ENCODE measurements at regions not wholly inside any gene's neighbourhood (a gene's known extent, or its start where the extent isn't known, plus 50 kb on each side); places are given as distances from the start of the nearest gene placed in this dataset.
"Not testable (repeated sequence)": the region's sequence is repeated elsewhere in the genome, so short reads cannot be mapped to it uniquely, and the experiment has no call there.

DNA sequence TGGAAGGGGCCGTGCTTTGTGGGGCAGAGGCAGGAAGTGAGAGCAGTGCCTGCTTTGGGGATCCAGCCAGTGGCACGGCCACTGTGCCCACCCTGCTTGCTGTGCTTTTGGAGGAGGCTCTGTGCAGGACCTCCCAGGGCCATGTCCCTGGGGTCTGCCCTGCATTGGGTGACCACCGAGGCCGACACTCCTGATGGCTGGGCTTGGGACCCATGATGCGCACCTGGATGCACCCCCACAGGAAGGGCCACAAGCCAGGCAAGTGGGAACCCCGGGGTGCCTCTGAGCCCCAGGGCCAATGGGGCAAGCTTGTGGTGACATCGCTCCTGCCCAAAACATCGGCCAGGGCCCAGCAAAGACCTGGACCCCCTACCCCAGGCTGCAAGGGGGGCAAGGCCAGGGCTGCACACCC lies 738.6 kb upstream of the GJE1 start:
- no peak for DNase-seq (ENCODE audit: low read depth)

DNA sequence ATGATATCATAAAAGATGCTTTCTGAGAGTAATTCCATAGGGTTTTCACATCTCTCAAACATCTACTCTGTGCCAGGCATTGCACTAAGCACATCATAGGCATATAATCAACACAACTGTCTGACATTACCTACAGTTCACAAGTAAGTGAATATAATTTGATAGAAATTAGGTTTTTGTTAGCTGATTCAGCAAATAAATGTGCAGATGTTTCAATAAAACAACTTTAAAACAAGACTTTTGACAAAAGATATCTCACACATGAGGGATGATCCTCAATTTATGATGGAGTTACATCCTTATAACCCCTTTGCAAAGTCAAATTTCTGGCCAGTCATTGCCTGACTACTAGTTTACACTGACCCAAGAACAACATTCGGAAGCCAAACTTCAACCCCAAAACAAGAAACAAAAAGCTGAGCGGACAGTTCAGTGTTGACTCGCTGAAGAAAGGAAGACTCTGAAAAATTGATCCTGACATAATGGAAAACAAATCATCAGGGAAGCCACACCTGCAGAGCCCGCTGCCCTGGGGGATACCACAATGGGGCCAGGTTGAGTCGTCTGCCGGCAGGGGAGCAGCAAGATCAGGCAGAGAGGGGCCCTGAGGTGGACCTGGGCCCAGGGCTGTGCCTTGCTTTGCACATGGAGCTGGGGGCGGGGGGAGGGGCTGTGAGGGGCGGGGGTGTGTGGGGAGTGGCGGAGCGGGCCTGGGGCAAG lies 739.2 kb upstream of the GJE1 start:
- no peak for DNase-seq (ENCODE audit: low read depth)

DNA sequence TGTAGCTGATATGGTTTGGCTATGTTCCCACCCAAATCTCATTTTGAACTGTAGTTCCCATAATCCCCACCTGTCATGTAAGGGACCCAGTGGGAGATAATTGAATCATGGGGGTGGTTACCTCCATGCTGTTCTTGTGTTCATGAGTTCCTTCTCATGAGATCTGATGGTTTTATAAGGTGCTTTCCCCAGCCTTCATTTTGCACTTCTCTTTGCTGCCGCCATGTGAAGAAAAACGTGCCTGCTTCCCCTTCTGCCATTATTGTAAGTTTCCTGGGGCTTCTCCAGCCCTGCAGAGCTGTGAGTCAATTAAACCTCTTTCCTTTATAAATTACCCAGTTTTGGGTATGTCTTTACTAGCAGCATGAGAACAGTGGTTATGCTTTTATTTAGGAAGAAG lies 741.6 kb upstream of the GJE1 start:
- DNase-seq (ENCODE audit: low read depth): not testable (repeated sequence)

DNA sequence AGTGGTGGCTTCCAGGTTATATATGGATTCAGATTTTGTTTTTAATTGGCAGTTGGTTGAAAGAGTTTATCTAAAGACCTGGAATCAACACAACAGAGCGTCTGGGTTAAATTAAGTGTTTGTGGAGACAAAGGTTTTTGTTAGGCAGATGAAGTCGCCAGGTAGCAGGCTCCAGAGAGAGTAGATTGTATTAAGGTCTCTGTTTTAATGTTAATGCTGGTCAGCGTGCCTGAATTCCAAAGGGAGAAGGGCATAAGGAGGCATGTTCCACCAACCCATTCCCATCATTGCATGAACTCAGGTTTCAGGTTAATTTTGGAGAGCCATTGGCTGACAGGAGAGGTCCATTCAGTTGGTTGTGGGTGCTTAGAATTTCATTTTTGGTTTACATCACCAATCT lies 744.1 kb upstream of the GJE1 start:
- DNase-seq (ENCODE audit: low read depth): no peak

DNA sequence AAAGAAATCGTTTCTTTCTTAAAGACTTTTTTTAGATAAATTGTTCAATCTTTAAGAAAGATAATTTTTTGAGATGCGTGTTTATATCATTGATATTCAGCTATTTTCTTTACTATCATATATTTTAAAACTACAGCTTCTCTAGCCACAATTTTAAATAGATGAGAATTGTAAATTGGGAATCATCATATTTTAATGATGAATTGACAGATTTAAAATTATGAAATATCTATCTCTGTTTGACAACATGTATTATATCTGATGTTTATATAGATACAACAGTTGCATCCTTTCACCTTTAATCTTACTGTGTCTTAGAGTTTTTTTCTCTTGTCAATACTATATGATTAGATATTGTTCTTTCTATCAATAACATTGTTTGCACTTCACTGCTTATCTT lies 762.3 kb upstream of the GJE1 start:
- no peak for DNase-seq (ENCODE audit: low read depth)

DNA sequence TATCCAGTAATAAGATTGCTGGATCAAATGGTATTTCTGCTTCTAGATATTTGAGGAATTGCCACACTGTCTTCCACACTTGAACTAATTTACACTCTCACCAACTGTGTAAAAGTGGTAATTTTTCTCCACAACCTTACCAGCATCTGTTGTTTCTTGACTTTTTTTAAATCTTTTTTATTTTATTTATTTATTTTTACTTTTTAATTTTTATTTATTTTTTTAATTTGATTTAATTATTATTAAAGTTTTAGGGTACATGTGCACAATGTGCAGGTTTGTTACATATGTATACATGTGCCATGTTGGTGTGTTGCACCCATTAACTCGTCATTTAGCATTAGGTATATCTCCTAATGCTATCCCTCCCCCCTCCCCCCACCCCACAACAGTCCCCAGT lies 765.9 kb upstream of the GJE1 start:
- not testable (repeated sequence) for DNase-seq (ENCODE audit: low read depth)

DNA sequence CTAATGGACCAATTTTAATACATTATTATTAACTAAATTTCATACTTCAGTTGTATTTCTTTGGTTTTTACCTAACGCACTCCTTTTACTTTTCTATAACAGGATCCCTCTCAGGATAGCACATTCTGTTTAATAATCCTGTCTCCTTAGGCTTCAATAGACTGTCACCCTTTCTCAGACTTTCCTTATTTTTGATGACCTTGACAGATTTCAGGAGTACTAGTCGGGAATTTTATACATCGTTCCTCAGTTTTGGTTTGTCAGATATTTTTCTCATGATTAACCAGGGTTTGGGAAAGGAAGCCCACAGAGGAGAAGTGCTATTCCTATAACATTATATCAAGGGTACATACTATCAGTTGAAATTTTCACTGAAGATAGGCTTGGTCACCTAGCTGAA lies 768.0 kb upstream of the GJE1 start:
- no peak for DNase-seq (ENCODE audit: low read depth)

DNA sequence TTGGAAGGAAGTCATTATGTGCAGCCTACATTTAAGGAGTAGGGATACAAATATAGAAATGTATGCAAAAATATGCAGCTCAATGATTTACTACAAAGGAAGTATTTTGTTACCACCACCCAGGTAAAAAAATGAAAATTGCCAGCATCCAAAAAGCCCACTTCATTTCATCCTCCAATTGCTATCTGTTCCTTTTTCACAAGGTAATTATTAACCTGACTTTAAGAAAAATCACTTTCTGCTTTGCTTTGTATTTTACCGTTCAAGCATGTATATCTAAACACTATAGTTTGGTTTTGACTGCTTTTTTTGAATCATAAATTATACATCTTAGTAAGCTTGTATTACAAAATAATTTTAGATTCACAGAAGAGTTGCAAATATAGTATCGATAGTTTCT lies 768.5 kb upstream of the GJE1 start:
- DNase-seq (ENCODE audit: low read depth): no peak

DNA sequence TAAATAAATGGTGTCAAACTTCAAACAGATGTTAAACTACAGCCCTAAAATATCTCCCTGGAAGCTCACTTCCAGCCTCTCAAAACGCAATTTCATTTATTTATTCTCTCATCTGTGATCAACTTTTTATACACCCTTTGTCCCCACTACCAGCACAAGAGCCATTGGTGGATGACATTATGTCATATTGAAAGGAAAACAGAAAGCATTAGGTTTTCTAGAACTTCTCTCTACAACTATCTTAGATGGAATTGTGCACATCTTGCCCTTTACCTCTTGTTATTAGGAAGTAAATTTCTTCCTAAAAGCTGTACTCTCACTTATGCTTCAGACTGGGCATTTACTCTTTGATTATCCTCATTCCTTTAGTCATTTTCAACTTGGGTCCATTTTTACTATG lies 771.2 kb upstream of the GJE1 start:
- no peak for DNase-seq (ENCODE audit: low read depth)

DNA sequence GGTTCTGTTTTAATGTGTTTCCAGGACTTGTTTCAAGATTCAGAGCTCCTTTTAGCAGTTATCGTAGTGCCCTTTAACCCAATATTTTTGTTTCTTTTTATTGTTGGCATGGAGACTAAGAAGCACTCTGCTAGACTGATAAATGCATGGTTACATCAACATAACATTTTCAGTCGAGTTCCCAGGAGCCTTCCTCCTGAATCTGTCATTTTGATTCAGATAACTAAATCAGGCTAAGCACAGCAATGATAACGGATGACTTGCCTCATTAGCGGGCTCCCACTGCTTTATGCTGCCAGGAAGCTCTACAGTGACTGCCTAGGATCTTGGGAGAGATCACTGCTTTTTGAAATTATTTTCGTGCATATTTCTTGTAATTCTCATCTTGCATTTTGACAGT lies 772.8 kb upstream of the GJE1 start:
- DNase-seq (ENCODE audit: low read depth): peak; percentile 13

DNA sequence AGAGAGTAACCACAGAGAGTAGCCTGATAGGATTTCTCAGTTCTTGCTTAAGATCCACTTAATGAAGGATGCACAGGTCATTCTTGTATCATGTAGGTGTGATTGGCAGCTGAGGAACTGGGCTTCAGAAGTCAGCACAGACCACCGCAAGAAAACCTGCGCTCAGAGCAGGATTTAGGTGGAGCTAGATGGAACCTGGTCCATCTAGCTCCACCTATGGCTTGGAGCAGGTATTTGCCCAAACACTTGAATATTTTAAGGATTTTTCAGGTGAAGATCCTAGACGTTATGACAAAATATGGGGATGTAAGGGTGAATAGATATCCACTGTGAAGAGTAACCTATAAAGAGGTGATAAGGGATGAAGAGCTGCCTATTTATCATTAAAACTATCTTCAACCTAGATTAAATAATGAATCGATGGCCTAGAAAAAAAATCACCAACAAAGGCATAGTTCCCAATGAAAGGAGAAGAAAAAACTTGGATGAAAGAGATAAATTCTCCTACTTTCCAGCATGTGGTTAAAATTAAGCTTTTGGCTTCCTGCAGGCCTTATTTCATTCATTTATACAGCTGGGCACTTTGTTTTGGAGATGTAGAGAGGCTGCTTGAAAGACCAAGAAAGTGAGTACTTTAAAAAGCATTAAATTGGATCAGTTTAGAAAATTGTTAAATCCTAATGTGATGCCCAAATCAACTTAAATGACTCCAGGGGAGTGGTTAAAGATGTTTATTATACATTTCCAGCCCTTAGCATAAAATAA lies 778.4 kb upstream of the GJE1 start:
- no peak for DNase-seq (ENCODE audit: low read depth)

DNA sequence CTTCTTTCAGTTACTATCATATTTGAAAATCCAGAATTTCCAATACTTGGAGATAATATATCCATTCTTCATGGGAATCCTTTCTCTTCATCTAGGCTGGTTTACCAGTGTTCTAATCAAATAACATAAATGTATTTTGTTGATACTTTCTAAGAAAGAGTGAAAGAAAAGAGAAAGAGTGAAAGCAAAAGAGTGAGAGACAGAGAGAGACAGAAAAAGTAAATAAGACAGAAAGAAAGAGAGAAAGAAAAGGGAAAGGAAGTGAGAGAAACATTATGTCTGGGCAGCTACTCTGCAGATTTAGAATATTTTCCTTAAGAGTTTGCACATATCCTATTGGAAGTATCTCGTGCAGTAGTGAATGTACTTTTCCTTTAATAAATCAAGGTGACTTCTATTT lies 781.0 kb upstream of the GJE1 start:
- no peak for DNase-seq (ENCODE audit: low read depth)

DNA sequence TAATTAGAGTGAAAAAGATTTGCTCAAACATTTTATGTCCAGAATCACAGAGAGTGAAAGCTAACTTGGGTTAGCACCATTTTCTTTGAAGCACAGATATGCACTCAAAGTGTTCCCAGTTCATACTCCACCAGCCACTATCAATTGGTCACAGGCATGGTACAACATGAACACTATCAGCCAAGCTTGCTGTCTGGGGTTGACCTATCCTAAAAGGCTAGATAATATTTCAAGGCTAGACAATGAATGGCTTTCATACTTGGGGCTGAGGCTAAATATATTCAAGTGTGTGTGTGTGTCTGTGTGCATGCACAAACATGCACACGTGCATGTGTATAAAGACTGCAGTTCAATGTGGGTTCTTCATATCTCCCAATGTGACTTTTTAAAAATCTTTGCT lies 783.0 kb upstream of the GJE1 start:
- DNase-seq (ENCODE audit: low read depth): no peak

DNA sequence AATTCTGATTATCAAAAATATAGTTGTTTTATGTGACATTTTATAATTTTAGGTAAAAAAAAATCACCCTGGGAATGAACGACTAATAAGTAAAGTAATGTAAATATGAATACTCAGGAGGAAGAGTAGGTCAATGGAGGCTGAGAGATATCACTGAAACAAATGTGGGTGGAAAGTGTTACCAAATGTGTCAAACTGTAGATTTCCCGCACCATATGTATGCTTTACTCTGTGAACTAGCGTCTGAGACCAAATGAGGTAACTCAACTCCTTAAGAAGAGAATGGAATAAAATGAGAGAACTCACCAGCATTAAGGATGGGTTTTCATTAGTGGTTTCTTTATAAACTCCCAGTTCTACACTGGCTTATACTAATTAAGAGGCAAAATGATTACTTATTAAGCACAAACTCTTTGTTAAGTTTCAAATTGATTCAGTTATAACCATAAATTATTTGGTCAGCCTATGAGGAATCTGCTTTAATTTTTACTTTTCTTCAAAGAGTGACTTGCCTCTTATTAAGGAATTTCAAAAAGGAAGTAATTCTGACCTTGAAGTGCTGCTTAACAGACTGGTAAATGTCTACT lies 784.7 kb upstream of the GJE1 start:
- DNase-seq (ENCODE audit: low read depth): no peak

DNA sequence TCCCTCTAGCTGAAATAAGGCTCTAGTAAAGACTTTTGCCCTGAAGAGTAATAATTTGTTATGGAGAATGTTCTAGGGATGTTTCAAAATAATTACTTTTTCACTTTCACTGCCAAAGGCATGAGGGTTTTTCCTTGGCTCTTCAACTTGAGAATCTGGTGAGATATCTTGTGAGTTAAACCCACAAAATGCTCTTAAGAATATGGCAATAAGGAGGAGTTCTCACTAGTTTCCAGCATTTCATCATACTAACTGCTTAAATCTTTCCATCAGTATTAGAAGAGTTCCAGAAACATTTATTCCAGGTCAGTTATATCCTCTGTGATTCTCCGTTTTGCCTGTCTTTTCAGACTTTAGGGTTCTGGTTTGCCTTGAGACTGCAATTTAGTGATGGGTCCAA lies 785.6 kb upstream of the GJE1 start:
- no peak for DNase-seq (ENCODE audit: low read depth)

DNA sequence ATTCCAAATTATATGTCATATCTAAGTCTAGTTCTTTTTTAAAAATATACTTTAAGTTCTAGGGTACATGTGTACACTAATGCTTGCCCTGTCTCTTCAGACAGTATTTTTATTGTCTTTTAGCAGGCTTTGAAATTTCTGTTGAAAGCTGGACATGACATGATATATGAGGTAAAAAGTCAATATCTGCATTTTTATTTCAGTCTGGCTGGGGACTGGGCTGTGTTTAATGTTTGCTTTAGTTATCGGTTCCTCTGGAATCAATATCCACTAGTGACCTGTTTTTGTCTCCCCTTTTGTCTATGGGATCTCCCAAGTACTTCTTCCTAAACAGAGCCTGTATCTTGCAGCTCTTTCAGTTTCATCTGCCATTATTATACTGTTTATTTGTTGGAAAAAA lies 786.2 kb upstream of the GJE1 start:
- no peak for DNase-seq (ENCODE audit: low read depth)

DNA sequence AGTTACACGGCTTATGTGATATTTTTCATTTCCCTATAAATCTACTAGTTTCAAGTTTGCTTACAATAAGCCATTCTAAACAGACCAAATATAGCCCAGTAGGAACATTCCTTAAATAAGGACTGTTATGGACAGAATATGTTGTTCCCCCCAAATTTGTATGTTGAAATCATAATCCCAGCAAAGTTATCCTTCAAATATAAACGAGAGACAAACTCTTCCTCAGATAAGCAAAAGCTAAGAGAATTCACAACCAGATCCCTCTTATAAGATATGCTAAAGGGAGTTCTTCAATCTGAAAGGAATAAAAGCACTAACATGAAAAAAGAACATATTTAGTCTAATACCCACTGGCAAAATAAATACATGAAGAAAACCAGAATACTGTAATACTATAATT lies 795.5 kb upstream of the GJE1 start:
- no peak for DNase-seq (ENCODE audit: low read depth)

DNA sequence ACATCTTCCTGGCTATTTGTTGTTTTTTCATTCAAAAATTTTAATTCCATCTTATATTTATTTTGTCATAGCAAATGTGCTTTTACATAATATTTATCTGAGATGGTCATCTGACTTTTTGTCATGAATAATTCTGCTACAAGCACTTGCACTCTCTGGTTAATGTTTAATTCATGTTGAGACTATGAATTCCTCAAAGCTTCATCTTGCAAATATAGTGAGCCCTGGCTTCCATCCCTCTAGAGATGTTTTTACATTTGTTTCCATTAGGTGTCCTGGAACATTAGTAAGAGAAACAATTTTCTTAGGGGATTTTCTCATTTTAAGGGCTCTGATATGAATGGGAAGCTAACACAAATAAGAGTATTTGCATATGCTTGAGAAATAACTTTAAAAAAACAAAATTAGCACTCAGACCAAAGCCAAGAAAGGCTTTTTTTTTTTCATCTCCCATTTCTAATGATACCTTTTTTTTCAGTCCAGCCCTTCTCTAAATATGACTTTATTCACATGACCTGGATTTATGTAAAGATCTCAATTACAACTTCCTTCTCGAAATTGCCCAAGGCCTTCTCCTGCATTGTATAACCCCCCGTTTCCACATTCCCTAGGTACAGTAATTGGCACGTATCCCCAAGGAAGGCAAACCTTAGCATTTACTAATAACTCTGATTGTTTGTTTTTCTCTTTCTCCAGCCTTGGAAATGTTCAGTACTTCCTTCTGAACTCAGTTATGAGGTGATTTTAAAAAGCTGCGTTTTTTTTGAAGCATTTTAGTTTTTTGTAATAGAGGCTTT lies 797.0 kb upstream of the GJE1 start:
- no peak for DNase-seq (ENCODE audit: low read depth)

DNA sequence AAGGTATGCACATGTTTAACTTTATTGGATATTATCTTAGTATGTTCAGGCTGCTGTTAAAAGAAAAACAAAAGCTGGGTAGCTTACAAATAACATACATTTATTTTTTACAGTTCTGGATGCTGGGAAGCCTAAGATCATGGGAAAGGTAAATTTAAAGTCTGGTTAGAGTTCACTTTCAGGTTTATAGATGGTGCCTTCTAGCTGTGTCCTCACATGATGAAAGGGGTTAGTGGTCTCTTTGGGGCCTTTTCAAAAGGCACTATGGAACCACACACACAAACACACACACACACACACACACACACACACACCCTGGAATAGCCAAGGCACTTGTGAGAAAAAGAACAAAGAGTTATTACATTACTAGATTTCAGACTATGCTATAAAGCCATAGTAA lies 805.8 kb upstream of the GJE1 start:
- no peak for DNase-seq (ENCODE audit: low read depth)

DNA sequence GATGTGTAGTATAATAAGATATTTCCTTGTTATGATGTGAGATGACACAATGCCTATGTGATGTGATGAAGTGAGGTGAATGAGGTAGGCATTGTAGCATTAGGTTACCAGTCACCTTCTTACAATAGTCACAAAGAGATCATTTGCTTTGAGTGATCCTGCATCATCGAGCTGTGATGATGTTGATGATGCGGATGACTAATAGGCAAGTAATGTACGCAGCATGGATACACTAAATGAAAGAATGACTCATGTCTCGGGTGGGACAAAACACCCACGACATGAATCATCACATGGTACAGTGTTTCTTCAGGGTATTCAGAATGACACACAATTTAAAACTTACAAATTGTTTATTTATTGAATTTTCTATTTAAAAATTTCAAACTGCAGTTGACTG lies 806.3 kb upstream of the GJE1 start:
- DNase-seq (ENCODE audit: low read depth): peak; percentile 91

DNA sequence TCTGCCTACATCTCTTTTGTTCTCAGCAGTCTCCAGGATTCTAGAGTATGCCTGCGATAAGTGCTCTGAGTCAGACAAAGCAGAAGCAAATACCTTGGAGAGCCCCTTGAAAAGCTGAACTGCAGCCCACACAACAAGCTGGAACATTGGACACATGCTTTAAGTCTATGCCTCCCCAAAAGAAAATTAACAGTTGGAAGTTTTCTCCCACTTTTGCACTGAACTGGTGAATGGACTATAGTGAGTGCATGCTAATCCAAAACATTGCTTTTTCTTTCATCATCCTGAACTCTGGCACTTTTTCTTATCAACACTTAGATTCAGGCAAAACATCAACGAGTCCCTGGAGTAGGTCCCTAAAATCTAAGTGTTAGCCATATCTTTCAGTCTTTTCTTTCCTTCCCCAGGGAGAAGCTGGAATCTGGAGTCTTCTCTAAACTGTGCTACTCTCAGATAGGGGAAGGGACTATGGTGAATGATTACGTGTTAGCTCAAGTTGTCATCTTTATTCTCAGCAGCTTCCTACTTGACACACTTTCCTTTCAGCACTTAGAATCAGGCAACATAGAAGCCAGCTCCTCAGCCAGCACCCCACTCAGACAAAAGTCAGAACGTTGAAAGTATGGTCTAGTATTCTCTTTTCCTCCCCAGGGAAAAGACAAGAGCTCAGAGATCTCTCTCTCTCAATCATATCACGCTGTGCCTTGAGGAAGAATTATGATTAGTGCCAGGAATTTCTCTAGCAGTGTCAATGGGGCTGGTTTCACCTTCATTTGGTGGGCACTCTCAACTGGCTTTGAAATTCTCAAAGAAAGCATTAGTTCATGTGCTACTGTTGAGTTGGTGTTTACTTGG lies 811.0 kb upstream of the GJE1 start:
- DNase-seq (ENCODE audit: low read depth): no peak

DNA sequence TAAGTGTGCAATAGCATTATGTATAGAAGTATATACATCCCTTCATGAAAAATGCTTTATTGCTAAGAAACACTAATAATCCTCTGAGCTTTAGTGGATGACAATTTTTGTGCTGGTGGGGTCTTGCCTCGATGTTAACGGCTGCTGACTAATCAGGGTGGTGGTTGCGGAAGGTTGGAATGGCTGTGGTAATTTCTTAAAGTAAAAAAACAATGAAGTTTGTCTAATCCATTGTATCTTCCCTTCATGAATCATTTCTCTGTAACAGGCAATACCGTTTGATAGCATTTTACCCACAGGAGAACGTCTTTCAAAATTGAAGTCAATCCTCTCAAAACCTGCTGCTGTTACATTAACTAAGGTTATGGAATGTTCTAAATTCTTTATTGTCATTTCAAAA lies 816.5 kb upstream of the GJE1 start:
- no peak for DNase-seq (ENCODE audit: low read depth)

Data from GM04504 (cell line).